K562 (cell line): ENCODE measurements at regions not wholly inside any gene's neighbourhood (a gene's known extent, or its start where the extent isn't known, plus 50 kb on each side); places are given as distances from the start of the nearest gene placed in this dataset.
A peak's percentile ranks its signal among the peaks of the same experiment; 100 is the strongest.
"Not testable (repeated sequence)": the region's sequence is repeated elsewhere in the genome, so short reads cannot be mapped to it uniquely, and the experiment has no call there.

Experiments used
- ATAC-seq: fragments of 200-7000 bp; cut with Tn5 transposase; 3 replicates; pipeline ENCODE4 v1.9.1; 2020; ENCODE audit warnings: moderate library complexity
- BruUV-seq: library from RNA; stranded (reverse); fragments of 400-500 nt; replicated peaks from 2 replicates; lab custom pipeline; 2021; lab: Mats Ljungman, UMichigan
- CTCF ChIA-PET: fragments of 300-600 bp; formaldehyde crosslinking; extraction: SDS; loops from one replicate; lab custom pipeline; 2021; ENCODE audit warnings: low intra/inter-chr PET ratio; lab: Yijun Ruan, JAX
- POLR2A ChIA-PET: fragments of 300-600, 350-650 bp; sonication (Branson Sonifier 250); formaldehyde crosslinking; extraction: SDS; loops from one replicate; lab custom pipeline; 2021; ENCODE audit warnings: antibody characterized with exemption, inconsistent platforms; lab: Yijun Ruan, JAX
- DNase-seq, 4 experiments: peaks; one replicate each; pipeline versions ENCODE4 v3.0.0 to v3.0.0-alpha.2; 2011 to 2018; ENCODE audit warnings: low spot score in 3 of 4, mixed read lengths in 3 of 4; ENCODE audit errors: extremely low read depth in 1 of 4
- FAIRE-seq: peaks from 2 replicates; lab custom pipeline; 2011; peaks lifted over from hg19 to GRCh38; lab: Jason Lieb, UNC
- H2AFZ ChIP-seq: 2 replicates; pipeline ENCODE4 v1.6.0; 2011; ENCODE audit warnings: low read depth, low read length, control low read depth, inconsistent platforms
- H3K27ac ChIP-seq: fragments of 200-600 bp; 3 replicates; pipeline ENCODE4 v1.8.0; 2011; ENCODE audit warnings: low read depth, mild to moderate bottlenecking, control low read depth, inconsistent platforms, low read length, moderate library complexity, mixed read lengths; ENCODE audit errors: extremely low read depth
- H3K27me3 ChIP-seq, 2 experiments: fragments of 300-600 bp in 1 of 2; 2 replicates in 1 of 2; 3 replicates in 1 of 2; pipeline versions ENCODE4 v1.6.0 to v1.8.0; 2011; ENCODE audit warnings: inconsistent platforms in 2 of 2, low read length in 2 of 2, mild to moderate bottlenecking in 1 of 2, mixed read lengths in 1 of 2, moderate library complexity in 1 of 2; ENCODE audit not compliant: control insufficient read depth in 2 of 2, insufficient read depth in 2 of 2
- H3K36me3 ChIP-seq: fragments of 300-600 bp; 3 replicates; pipeline ENCODE4 v1.8.0; 2011; ENCODE audit warnings: mild to moderate bottlenecking, low read length, inconsistent platforms; ENCODE audit not compliant: control insufficient read depth, insufficient read depth
- H3K4me1 ChIP-seq, 2 experiments: fragments of 200-600 bp in 1 of 2; replicated peaks in 1 of 2; 2 replicates in 1 of 2; 3 replicates in 1 of 2; pipeline versions ENCODE4 v1.5.1 to v1.8.0; 2011; ENCODE audit warnings: inconsistent platforms in 2 of 2, low read length in 2 of 2, mild to moderate bottlenecking in 1 of 2, mixed read lengths in 1 of 2, moderate library complexity in 1 of 2; ENCODE audit not compliant: control insufficient read depth in 2 of 2, insufficient read depth in 2 of 2
- H3K4me2 ChIP-seq: 2 replicates; pipeline ENCODE4 v1.6.1; 2011; ENCODE audit warnings: low read length, control low read depth, inconsistent platforms, mixed read lengths; ENCODE audit not compliant: insufficient read depth
- H3K4me3 ChIP-seq: fragments of 200-600 bp; sonication (generic), shearing (Covaris generic); 2 replicates; pipeline ENCODE4 v1.5.1; 2016; ENCODE audit warnings: control low read depth, inconsistent platforms
- H3K79me2 ChIP-seq: fragments of 200-600 bp; 3 replicates; pipeline ENCODE4 v1.8.0; 2011; ENCODE audit warnings: low read length, inconsistent platforms; ENCODE audit not compliant: control insufficient read depth, insufficient read depth
- H3K9ac ChIP-seq, 2 experiments: 2 replicates each; pipeline versions ENCODE4 v1.6.0 to v1.6.1; 2011; ENCODE audit warnings: low read depth in 2 of 2, low read length in 2 of 2, control low read depth in 1 of 2, inconsistent platforms in 1 of 2, mild to moderate bottlenecking in 1 of 2, mixed read lengths in 1 of 2; ENCODE audit not compliant: insufficient read depth in 1 of 2
- H3K9me1 ChIP-seq: one replicate; pipeline ENCODE4 v1.6.0; 2011; ENCODE audit warnings: inconsistent platforms, mild to moderate bottlenecking, low read length, moderate library complexity; ENCODE audit not compliant: control insufficient read depth, insufficient read depth
- H3K9me3 ChIP-seq: replicated peaks from 2 replicates; pipeline ENCODE4 v1.5.1; 2011; ENCODE audit warnings: low read depth, low read length, inconsistent platforms; ENCODE audit not compliant: control insufficient read depth, insufficient read depth
- H4K20me1 ChIP-seq: replicated peaks from 2 replicates; pipeline ENCODE4 v1.6.1; 2011; ENCODE audit warnings: low read length, inconsistent platforms, mixed read lengths; ENCODE audit not compliant: control insufficient read depth, insufficient read depth
- CC2D1A ChIP-seq: fragments of 450-650 bp; IDR thresholded peaks from 2 replicates; pipeline ENCODE4 v1.6.1; 2017; ENCODE audit warnings: mild to moderate bottlenecking
- CREB1 ChIP-seq, 2 experiments: sonication (generic) in 1 of 2; formaldehyde crosslinking in 1 of 2; IDR thresholded peaks; 2 replicates each; pipeline versions ENCODE4 v1.6.1 to v1.8.0; 2012 to 2022; ENCODE audit warnings: inconsistent platforms in 1 of 2, mild to moderate bottlenecking in 1 of 2, missing genetic modification reagents in 1 of 2, moderate library complexity in 1 of 2
- CREM ChIP-seq: IDR thresholded peaks from 2 replicates; pipeline ENCODE4 v1.6.1; 2014; ENCODE audit warnings: antibody characterized with exemption, low read depth
- ELK1 ChIP-seq: sonication (generic); formaldehyde crosslinking; IDR thresholded peaks from 2 replicates; pipeline ENCODE4 v1.8.1; 2022; ENCODE audit warnings: missing genetic modification reagents
- IRF9 ChIP-seq: fragments of 450-650 bp; IDR thresholded peaks from 2 replicates; pipeline ENCODE4 v1.6.1; 2016; ENCODE audit warnings: missing biosample characterization, missing genetic modification characterization
- MAFG ChIP-seq: fragments of 450-650 bp; conservative IDR thresholded peaks from 2 replicates; pipeline ENCODE4 v1.6.1; 2016; ENCODE audit warnings: missing genetic modification characterization, missing compliant biosample characterization
- MAFK ChIP-seq: IDR thresholded peaks from 2 replicates; pipeline ENCODE4 v1.6.1; 2011; ENCODE audit warnings: low read length, improper control_type of control experiment
- SMARCB1 ChIP-seq: IDR thresholded peaks from 2 replicates; pipeline ENCODE4 v1.6.1; 2011; ENCODE audit warnings: improper control_type of control experiment, low read depth; ENCODE audit not compliant: insufficient read length
- TAF7 ChIP-seq: fragments of 450-650 bp; IDR thresholded peaks from 2 replicates; pipeline ENCODE4 v1.6.1; 2016; ENCODE audit warnings: missing genetic modification characterization, missing compliant biosample characterization
- TSC22D4 ChIP-seq: fragments of 450-650 bp; IDR thresholded peaks from 2 replicates; pipeline ENCODE4 v1.6.1; 2016; ENCODE audit warnings: missing genetic modification characterization, missing biosample characterization, control low read depth
- ZNF316 ChIP-seq: fragments of 450-650 bp; IDR thresholded peaks from 2 replicates; pipeline ENCODE4 v1.6.1; 2016
- WGBS: fragments of 100-300 bp; shearing (Covaris generic); methylation state at CpG from one replicate; pipeline ENCODE4 v1.1.6; 2016; ENCODE audit warnings: low coverage, mixed read lengths; ENCODE audit not compliant: insufficient coverage; ENCODE audit errors: missing lambda C conversion rate; 5-methylcytosine and 5-hydroxymethylcytosine counted together
- in situ Hi-C: fragments of 300-500 bp; cut with MboI; formaldehyde crosslinking; loops from 4 replicates; pipeline ENCODE4 v1.15.0; 2018; ENCODE audit warnings: inconsistent platforms, mixed read lengths
- intact Hi-C: fragments of 100-400 bp; cut with micrococcal nuclease; formaldehyde crosslinking; loops from 2 replicates; pipeline ENCODE4 v1.14.2; 2022

- no peak for TF ChIP-seq IRF9 (tag)
- no peak for TF ChIP-seq TSC22D4 (tag)
- TF ChIP-seq CREM, result no peak
- TF ChIP-seq SMARCB1, result no peak
- TF ChIP-seq CC2D1A, result no peak
- TF ChIP-seq TAF7 (tag), result no peak
- no peak for TF ChIP-seq CREB1 (IDR thresholded peaks at IDR 0.05)
- no peak for TF ChIP-seq CREB1 (CRISPR knock-in tag; IDR thresholded peaks at IDR 0.05)
Observed at GRCh38 chr2:66252109-66252508, 182.8 kb upstream of the MEIS1 start (continued).

GRCh38 chr2:66251573-66251972 lies 183.4 kb upstream of the MEIS1 start:
- FAIRE-seq, result no peak
- Histone ChIP-seq H3K4me1 (no peaks in the 10 kb centered on the region), H3K36me3 (no peaks in the 10 kb centered on the region), H3K9me3 (no peaks in the 10 kb centered on the region), H3K79me2 (no peaks in the 10 kb centered on the region), H3K9me1 (no peaks in the 10 kb centered on the region), H3K27me3 (peaks cover 0 to 4% of the 10 kb centered on the region in 2 experiments; a peak in 1 of 5 replicates), H3K9ac (no peak overlapping the region), H3K4me3 (no peak overlapping the region), H3K4me2 (no peak overlapping the region), H3K27ac (no peak overlapping the region), H4K20me1 (no peaks in the 10 kb centered on the region), H2AFZ (no peak overlapping the region)
- POLR2A ChIA-PET, result no interaction called here
- no TSS peak for BruUV-seq
- intact Hi-C loops (no loop called here), in situ Hi-C loops (no loop called here)
- no peak for ATAC-seq
- CTCF ChIA-PET, result no interaction called here
- DNase-seq, result no peak
- TF ChIP-seq ZNF316 (peak; percentile 55; the same call in 1 of the 2 replicates), MAFK (0 out of 2 replicates have a peak, but pooled peaks have one; percentile 11), ELK1 (CRISPR knock-in tag) (no peak), MAFG (peak; percentile 53)

- intact Hi-C loops, result not testable (repeated sequence)
Observed at GRCh38 chr2:66249089-66249488, 185.8 kb upstream of the MEIS1 start.

More at GRCh38 chr2:66249089-66249488, 185.8 kb upstream of the MEIS1 start:
- H3K79me2 ChIP-seq, H3K9me1 ChIP-seq, H3K36me3 ChIP-seq, FAIRE-seq, H4K20me1 ChIP-seq, H3K4me3 ChIP-seq, DNase-seq, H3K9ac ChIP-seq, H3K27ac ChIP-seq, H2AFZ ChIP-seq, POLR2A ChIA-PET, H3K9me3 ChIP-seq, H3K4me2 ChIP-seq, ATAC-seq, H3K4me1 ChIP-seq, in situ Hi-C loops, H3K27me3 ChIP-seq, CTCF ChIA-PET, BruUV-seq: not testable (repeated sequence)
- 0% methylated on average over 4 of the region's 7 CpGs for WGBS
